H1 (cell line): ENCODE measurements at regions not wholly inside any gene's neighbourhood (a gene's known extent, or its start where the extent isn't known, plus 50 kb on each side); places are given as distances from the start of the nearest gene placed in this dataset.

Source experiments
- BCL11A ChIP-seq, 2 experiments: IDR thresholded peaks; one replicate each; pipeline ENCODE4 v1.6.1; 2011; ENCODE audit warnings: low read depth in 2 of 2, low read length in 2 of 2, mild to moderate bottlenecking in 2 of 2
- CBX5 ChIP-seq: fragments of 300-800, 300-1000 bp; sonication (generic); IDR thresholded peaks from 2 replicates; pipeline ENCODE4 v1.7.1; 2016; ENCODE audit warnings: antibody characterized with exemption, low read length, low read depth
- CHD2 ChIP-seq: IDR thresholded peaks from 2 replicates; pipeline ENCODE4 v1.6.1; 2012; ENCODE audit warnings: low read length, improper control_type of control experiment
- EP300 ChIP-seq, 2 experiments: IDR thresholded peaks; 1 replicate in 1 of 2; 2 replicates in 1 of 2; pipeline ENCODE4 v1.6.1; 2011 to 2012; ENCODE audit warnings: low read depth in 2 of 2, low read length in 2 of 2, mild to moderate bottlenecking in 2 of 2, borderline replicate concordance in 1 of 2, inconsistent platforms in 1 of 2, moderate library complexity in 1 of 2
- GABPA ChIP-seq: IDR thresholded peaks from 2 replicates; pipeline ENCODE4 v1.6.1; 2011; ENCODE audit warnings: mild to moderate bottlenecking, low read length, moderate library complexity, borderline replicate concordance; ENCODE audit not compliant: insufficient read depth
- JUN ChIP-seq: IDR thresholded peaks from 2 replicates; pipeline ENCODE4 v1.6.1; 2011; ENCODE audit warnings: low read depth, mild to moderate bottlenecking, improper control_type of control experiment, low read length
- KDM5A ChIP-seq: fragments of 200-600 bp; IDR thresholded peaks from 2 replicates; pipeline ENCODE4 v1.7.1; 2012; ENCODE audit warnings: mild to moderate bottlenecking, low read length, inconsistent platforms, mixed read lengths
- PHF8 ChIP-seq: fragments of 200-600 bp; sonication (generic); conservative IDR thresholded peaks from 2 replicates; pipeline ENCODE4 v1.7.1; 2012; ENCODE audit warnings: low read depth, mild to moderate bottlenecking, inconsistent platforms, low read length, moderate library complexity
- POU5F1 ChIP-seq: IDR thresholded peaks from 2 replicates; pipeline ENCODE4 v1.6.1; 2011; ENCODE audit warnings: low read depth, mild to moderate bottlenecking, low read length, moderate library complexity
- RAD21 ChIP-seq, 2 experiments: IDR thresholded peaks in 1 of 2; conservative IDR thresholded peaks in 1 of 2; 2 replicates each; pipeline ENCODE4 v1.6.1; 2011; ENCODE audit warnings: low read depth in 2 of 2, low read length in 2 of 2, improper control_type of control experiment in 1 of 2, inconsistent platforms in 1 of 2, mild to moderate bottlenecking in 1 of 2, moderate library complexity in 1 of 2
- SP4 ChIP-seq: IDR thresholded peaks from 2 replicates; pipeline ENCODE4 v1.6.1; 2012; ENCODE audit warnings: low read length, inconsistent platforms
- TEAD4 ChIP-seq: IDR thresholded peaks from 2 replicates; pipeline ENCODE4 v1.6.1; 2012; ENCODE audit warnings: low read depth, low read length, inconsistent platforms, mixed read lengths
- TF ChIP-seq, protein P1 (sequence below): fragments of 300-600 bp; sonication (generic); IDR thresholded peaks from 2 replicates; pipeline ENCODE4 v1.7.1; 2012; ENCODE audit warnings: low read length, moderate library complexity, mild to moderate bottlenecking, inconsistent platforms; ENCODE audit not compliant: insufficient replicate concordance

DNA sequence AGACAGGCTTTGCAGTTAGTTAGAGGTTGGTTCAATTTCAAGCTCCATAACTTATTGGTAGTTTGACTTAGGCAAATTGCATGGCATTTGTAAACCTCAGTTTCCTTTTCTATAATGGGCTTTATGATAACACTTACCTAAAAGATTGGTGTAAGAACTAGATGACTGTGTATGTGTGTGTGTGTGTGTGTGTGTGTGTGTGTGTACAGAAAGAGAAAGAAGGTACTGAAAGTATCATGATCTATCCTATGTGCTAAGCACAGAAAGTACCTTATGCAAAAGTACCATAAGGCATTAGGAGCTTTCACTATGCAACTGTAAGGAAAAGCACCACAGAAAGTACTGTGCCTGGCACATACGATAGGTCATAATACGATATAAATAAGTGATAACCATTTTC is 304.3 kb upstream of the KITLG start (continued):
- TF ChIP-seq, protein P1, sequence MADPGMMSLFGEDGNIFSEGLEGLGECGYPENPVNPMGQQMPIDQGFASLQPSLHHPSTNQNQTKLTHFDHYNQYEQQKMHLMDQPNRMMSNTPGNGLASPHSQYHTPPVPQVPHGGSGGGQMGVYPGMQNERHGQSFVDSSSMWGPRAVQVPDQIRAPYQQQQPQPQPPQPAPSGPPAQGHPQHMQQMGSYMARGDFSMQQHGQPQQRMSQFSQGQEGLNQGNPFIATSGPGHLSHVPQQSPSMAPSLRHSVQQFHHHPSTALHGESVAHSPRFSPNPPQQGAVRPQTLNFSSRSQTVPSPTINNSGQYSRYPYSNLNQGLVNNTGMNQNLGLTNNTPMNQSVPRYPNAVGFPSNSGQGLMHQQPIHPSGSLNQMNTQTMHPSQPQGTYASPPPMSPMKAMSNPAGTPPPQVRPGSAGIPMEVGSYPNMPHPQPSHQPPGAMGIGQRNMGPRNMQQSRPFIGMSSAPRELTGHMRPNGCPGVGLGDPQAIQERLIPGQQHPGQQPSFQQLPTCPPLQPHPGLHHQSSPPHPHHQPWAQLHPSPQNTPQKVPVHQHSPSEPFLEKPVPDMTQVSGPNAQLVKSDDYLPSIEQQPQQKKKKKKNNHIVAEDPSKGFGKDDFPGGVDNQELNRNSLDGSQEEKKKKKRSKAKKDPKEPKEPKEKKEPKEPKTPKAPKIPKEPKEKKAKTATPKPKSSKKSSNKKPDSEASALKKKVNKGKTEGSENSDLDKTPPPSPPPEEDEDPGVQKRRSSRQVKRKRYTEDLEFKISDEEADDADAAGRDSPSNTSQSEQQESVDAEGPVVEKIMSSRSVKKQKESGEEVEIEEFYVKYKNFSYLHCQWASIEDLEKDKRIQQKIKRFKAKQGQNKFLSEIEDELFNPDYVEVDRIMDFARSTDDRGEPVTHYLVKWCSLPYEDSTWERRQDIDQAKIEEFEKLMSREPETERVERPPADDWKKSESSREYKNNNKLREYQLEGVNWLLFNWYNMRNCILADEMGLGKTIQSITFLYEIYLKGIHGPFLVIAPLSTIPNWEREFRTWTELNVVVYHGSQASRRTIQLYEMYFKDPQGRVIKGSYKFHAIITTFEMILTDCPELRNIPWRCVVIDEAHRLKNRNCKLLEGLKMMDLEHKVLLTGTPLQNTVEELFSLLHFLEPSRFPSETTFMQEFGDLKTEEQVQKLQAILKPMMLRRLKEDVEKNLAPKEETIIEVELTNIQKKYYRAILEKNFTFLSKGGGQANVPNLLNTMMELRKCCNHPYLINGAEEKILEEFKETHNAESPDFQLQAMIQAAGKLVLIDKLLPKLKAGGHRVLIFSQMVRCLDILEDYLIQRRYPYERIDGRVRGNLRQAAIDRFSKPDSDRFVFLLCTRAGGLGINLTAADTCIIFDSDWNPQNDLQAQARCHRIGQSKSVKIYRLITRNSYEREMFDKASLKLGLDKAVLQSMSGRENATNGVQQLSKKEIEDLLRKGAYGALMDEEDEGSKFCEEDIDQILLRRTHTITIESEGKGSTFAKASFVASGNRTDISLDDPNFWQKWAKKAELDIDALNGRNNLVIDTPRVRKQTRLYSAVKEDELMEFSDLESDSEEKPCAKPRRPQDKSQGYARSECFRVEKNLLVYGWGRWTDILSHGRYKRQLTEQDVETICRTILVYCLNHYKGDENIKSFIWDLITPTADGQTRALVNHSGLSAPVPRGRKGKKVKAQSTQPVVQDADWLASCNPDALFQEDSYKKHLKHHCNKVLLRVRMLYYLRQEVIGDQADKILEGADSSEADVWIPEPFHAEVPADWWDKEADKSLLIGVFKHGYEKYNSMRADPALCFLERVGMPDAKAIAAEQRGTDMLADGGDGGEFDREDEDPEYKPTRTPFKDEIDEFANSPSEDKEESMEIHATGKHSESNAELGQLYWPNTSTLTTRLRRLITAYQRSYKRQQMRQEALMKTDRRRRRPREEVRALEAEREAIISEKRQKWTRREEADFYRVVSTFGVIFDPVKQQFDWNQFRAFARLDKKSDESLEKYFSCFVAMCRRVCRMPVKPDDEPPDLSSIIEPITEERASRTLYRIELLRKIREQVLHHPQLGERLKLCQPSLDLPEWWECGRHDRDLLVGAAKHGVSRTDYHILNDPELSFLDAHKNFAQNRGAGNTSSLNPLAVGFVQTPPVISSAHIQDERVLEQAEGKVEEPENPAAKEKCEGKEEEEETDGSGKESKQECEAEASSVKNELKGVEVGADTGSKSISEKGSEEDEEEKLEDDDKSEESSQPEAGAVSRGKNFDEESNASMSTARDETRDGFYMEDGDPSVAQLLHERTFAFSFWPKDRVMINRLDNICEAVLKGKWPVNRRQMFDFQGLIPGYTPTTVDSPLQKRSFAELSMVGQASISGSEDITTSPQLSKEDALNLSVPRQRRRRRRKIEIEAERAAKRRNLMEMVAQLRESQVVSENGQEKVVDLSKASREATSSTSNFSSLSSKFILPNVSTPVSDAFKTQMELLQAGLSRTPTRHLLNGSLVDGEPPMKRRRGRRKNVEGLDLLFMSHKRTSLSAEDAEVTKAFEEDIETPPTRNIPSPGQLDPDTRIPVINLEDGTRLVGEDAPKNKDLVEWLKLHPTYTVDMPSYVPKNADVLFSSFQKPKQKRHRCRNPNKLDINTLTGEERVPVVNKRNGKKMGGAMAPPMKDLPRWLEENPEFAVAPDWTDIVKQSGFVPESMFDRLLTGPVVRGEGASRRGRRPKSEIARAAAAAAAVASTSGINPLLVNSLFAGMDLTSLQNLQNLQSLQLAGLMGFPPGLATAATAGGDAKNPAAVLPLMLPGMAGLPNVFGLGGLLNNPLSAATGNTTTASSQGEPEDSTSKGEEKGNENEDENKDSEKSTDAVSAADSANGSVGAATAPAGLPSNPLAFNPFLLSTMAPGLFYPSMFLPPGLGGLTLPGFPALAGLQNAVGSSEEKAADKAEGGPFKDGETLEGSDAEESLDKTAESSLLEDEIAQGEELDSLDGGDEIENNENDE = no peak
- TF ChIP-seq POU5F1 (no peak), GABPA (no peak), EP300 (IDR thresholded peaks at IDR 0.05; ENCODE audit: borderline replicate concordance in 1 of 2, low read depth in 2 of 2, low read length in 2 of 2) (no peak), SP4 (no peak), CHD2 (no peak), BCL11A (IDR thresholded peaks at IDR 0.05; ENCODE audit: low read depth in 2 of 2, low read length in 2 of 2) (no peak), KDM5A (no peak), CBX5 (no peak), PHF8 (no peak), JUN (no peak), RAD21 (IDR thresholded peaks at IDR 0.05 in 1 of 2, conservative IDR thresholded peaks at IDR 0.05 in 1 of 2; ENCODE audit: low read depth in 2 of 2, low read length in 2 of 2) (no peak), TEAD4 (no peak)
